Midbrain (tissue), 1 donor: ENCODE measurements at regions not wholly inside any gene's neighbourhood (a gene's known extent, or its start where the extent isn't known, plus 50 kb on each side); places are given as distances from the start of the nearest gene placed in this dataset.
A peak's percentile ranks its signal among the peaks of the same experiment; 100 is the strongest.

Experiments
- DNase-seq: peaks from one replicate; lab custom pipeline; 2025; lab: John Stamatoyannopoulos, UW

DNA sequence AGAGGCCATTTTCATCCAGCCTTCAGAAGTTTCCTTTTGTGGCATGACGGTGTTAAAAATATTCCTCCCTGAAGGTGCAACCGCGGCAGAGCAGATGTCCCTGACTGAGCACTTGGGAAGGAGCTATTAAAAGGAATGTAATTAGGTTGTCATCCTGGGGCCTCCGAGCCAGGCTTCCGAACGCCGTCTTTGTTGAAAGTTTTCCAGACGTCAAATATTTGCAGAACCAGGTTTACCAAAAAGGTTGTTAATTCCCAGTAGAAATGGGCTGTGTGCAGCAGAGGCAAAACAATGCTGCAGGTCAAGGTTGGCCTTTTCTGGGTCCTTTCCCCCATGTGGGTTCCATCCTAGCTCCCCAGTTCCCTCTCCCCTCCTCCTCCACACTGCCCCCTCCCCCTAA, 88.8 kb upstream of the CALM2 start:
- DNase-seq = no peak

DNA sequence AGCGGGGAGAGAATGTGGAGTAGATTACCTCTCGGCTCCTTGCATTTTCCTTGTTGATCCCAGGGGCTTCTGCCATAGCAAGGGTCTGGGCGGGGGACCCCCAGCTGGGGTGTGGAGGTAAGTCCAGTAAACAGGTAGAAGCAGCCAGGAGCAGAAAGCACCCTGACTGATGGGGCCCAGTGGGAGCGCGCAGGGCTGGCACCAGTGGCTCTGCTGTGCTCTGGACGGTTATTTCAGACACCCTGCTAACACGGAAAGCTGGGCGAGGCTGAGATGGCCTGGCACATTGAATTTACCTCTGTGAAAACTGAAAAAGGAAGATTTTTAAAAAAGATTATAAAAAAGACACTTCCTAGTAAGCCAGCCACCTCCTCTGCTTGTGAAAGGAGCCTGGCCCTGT, 88.4 kb upstream of the CALM2 start:
- DNase-seq = no peak

DNA sequence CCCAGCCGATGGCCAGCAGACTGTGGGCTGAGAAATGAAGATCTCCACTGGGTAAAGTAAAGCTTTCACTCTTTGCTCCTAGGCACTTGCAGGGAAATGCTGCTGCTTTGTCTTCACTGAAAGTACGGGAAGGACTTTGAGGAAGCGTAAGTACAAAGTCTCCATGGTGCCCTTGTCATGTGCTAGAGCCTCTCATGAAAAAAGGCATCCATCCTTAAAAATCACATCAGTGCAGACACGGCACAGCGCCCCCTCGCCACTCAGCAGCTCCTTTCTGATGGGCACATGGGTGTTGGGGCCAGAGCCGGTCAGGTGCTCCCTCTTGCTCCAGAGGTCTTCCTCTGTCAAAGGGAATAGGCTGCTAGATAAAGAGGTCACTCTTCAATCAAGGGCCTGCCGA, 87.8 kb upstream of the CALM2 start:
- peak; percentile 58 for DNase-seq

DNA sequence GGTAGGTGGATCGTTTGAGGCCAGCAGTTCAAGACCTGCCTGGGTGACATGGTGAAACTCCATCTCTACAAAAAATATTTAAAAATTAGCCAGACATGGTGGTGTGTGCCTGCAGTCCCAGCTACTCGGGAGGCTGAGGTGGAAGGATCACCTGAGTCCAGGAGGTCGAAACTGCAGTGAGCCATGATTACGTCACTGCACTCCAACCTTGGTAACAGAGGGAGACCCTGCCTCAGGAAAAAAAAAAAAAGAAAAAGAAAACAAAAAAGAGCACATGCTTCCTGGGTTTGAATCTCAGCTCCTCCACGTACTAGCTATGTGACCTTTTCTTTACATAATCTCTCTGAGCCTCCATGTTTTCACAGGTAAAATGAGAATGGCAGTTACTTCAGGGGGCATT, 86.3 kb upstream of the CALM2 start:
- no peak for DNase-seq

DNA sequence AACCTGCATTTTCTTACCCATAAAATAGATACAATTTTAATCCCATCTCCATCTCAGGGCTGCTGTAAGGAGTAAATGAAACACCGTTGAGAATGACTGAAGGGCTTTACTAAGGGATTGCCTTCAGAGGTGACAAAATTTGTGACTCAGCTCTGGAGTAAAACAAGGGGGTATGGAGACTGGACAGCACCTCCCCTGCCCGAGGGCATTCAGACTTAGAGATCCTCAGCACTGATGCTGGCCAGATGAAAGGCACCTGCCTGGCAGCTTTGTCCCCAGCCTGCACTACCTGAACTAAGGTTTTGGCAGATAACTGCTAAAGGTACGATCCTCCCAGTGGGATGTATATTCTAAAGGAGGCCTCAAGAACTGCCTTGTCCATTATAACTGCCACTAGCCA, 84.7 kb upstream of the CALM2 start:
- no peak for DNase-seq

DNA sequence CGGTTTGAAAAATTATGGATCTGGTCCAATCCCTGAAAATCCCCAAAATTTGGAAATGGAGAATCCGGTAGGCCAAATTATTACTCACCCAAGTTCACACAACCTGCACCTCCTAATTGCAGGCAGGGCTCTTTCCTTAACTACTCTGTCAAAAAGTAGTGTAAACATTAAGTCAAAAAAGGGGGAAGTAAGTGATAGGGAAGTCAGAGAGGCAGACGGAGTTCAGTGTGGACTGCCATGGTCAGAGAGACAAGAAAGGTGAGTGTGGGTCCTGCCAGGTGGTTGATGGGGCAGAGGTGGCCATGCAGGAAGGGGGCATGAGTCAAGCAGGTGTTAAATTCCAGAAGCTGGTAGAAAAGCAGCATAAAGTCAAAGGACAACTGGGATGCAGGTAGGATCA, 83.5 kb upstream of the CALM2 start:
- no peak for DNase-seq

DNA sequence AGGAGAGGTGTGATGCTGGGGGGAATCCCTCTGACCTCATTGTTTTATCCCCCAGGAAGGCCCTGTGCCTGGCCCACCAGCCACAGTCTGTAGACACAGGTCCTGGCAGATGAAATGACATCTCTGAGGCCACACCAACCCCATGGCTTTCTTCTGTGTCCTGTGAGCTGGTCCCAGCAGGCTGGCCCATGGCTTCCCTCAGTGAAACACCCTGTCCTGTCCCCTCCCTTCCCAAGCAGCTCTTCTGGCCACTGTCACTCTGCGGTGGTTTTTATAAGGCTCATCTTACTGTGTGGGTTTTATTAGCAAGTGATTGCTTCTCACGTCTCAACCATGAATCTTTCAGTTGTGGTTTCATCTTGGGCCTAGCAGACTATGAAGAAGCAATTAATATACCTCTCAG, 81.6 kb upstream of the CALM2 start:
- no peak for DNase-seq

DNA sequence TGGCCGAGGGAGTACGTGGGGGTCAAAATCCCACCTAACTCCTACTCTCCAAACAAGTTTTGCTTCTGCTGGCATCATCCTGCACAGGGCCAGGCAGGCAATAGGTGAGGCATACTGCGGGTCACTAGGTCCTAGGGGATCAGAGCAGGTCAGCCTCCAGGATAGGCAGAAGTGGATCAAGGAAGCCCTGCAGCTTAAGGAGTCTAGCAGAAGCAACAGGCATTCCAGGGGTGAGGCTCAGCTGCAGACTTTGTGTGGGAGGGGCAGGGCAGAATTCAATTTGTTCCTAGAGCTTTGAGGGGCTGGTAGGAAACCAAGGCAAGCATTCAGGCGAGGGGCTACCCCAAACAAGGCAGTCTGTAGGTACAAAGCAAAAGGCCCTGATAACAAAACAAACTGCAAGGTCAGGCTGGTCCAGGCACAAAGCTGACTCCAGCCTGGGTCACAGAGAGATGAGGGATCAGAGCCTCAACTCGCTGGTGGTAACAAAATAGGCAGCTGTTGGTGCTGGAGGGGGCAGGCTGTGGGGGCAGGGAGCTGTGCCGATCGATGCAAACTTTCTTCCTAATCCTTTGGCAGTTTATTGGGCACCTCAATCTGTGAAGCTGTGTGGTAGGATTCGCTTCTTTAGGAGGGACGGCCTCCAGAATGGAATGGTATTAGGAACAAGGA, 80.2 kb upstream of the CALM2 start:
- DNase-seq = no peak

DNA sequence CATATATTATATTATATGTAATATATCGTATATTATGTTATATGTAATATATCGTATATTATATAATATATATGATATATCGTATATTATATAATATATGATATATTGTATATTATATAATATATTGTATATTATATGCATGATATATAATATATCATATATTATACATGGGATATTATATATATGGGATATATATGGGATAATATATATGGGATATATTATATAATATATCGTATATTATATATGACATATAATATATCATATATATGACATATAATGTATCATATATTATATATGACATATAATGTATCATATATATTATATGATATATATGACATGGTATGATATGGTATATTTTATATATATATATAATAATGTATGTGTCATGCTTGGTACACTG, 79.5 kb upstream of the CALM2 start:
- DNase-seq = no peak

DNA sequence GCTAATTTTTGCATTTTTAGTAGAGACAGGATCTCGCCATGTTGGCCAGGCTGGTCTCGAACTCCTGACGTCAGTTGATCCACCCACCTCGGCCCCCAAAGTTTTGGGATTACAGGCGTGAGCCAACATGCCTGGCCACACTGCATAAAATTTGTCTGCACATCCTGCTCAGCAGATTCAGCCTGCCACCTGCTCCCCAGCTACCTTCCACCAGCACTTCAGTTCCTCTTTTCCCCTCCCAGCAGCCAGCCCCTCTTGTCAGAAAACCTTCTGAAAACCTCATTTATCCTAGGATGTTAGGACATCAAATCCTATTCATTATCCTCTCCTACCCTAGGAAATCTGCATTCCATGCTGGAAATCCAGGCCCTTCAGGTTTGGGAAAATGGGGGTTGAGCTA, 78.2 kb upstream of the CALM2 start:
- no peak for DNase-seq

DNA sequence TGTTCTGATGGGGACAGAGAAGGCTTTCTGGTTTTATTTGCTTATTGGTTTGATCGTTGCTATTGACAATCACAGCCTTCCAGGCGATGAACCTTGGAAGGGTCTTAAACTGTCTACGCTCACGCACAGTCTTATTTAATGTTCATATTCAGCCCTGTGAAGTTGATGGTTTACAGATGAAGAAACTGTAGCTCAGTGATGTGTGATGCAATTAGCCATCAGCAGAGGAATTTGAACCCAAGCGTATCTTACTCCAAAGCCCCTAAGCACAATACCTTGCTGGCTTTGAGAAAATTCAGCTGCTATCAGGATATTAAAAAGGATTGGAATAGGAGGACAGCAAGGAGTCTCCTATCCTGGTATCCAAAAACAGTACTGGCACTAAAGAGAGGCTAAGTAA, 77.1 kb upstream of the CALM2 start:
- no peak for DNase-seq

DNA sequence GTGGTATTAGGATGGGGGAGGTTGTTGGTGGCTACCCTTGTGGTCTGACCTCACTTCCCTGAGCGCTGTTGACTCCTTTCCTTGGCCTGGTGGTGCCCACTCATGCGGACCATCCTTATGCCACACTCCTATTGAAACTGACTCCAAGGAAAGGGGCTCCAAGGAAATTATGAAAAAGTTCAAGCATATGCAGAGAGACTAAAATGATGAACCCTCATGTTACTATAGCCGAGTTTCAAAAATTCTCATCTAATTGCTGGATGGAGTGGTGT, 75.0 kb upstream of the CALM2 start:
- no peak for DNase-seq

DNA sequence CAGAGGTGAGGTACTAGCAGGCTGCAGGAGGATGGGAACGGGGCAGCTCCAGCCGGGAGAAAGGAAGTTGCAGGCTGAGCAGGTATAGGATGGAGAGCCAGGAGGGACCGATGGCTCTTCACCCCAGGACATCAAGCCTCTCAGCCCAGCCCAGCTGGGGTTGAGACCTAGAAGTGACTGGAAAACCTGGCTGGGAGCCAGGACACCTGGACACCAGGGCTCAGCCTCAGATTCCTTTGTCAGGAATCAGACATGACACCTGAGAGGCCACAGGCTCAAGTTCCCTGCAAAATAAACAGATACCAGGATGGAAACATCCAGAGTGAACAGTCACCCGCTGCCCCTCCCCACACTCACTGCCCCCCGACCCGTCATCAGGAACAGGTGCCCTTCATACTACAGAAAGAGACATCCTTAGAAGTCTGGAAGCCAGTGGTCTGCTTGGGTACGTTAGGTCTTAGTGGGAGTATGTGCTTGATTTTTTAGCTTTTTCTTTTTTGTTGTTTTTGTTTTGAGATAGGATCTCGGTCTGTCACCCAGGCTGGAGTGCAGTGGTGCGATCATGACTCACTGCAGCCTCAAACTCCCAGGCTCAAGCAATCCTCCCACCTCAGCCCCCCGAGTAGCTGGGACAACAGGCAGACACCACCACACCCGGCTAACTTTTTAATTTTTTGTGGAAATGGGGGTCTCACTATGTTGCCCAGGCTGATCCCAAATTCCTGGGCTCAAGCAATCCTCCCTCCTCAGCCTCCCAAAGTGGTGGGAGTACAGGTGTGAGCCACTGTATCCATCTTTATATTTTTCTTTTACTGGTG, 74.5 kb upstream of the CALM2 start:
- no peak for DNase-seq

DNA sequence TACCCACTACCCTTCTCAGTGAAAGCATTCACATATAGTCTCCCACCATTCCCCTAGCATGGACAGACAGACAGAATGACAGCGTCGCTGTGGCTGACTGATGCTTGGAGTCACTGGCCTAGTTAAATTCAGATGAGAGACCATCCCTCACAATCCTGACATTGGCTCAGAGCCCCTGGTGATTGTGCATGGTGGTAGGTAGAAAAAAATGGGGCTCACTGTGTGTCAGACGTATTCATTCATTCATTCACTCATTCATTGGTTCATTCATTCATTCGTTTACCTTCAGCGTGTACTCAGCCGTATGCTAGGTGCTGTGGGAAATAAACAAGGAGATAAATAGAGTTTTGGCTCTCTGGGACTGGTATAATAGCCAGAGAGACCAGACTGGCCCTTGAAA, 73.6 kb upstream of the CALM2 start:
- DNase-seq = no peak

DNA sequence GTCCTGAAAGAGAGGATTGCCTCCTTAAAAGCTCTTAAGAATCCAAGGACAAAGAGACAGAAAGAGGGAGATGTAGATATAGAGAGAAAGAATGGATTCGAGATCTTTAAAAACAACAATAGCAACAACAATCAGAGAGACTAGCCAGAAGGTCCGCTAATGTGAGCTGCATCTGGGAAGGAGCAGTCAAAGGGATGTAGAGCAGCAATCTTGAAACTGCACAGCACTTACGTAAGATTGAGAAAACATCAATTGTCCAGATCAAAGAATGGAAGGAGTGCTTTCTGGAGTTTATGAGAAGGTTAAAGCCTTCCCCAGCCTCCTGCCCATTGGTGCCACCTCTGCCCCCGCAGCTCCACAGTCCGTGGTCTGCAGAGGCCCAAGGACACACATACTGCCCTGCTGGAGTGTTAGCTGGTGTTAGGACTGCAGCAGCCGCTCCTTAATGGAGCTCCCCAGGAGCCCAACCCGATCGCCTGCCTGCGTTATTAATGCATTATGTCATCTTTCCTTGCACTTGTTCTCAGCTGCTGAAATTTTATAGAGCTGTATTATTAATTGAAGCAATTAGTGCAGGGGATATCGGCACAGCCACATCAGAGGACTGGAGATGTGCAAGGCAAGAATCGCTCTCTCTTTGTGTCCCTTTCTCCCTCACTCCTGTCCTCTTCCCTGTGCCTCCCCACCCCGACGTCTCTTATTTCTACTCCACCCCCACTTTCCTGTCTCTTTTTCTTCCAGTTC, 73.0 kb upstream of the CALM2 start:
- no peak for DNase-seq

DNA sequence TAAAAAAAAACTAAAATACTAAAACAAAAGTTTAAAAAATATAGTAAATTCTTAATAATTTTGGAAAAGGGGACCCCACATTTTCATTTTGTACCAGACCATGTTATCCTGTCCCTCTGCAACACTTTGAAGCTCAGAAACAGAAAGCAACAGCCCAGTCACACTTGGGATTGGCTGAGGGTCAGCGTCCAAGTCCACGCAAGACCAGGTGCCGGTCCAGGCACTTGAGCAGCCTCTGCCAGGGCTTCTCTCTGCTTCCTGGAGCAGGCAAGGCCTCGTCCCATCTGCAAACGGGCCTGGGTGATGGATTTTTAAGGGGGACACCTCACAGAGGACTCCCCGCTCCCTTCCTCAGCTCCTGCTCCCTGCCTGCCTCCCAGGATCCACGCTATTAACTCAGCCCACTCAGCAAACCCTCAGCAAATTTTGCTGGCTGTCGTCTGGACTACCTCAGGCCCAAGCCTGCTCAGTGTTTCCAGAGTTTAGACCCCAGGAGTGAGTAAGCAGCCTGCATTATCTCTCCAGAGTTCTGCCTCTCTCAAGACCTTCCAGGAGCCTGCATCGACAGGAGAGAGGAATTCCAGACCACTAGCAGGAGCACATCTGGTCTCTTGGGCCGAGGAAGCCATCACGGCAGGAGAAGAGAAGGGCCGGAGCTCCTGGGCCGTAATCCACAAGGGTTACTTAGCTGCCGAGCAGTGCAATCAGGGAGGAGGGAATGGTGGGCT, 67.4 kb upstream of the CALM2 start:
- DNase-seq = no peak

DNA sequence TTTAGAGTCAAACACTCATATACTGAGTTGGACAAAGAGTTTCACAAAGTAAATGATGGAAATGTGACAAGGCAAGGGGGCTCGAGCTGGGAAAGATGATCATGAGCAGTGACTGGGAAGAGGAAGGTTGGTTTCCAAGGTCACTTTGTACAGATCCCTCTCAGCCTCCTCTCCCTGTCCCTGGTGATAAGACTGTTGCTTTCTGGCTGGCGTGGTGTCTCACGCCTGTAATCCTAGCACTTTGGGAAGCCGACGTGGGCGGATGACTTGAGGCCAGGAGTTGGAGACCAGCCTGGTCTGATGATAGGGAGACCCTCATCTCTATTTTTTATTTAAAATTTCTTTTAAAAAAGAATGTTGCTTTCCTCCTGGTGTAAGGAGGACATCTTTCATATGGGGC, 65.4 kb upstream of the CALM2 start:
- no peak for DNase-seq

DNA sequence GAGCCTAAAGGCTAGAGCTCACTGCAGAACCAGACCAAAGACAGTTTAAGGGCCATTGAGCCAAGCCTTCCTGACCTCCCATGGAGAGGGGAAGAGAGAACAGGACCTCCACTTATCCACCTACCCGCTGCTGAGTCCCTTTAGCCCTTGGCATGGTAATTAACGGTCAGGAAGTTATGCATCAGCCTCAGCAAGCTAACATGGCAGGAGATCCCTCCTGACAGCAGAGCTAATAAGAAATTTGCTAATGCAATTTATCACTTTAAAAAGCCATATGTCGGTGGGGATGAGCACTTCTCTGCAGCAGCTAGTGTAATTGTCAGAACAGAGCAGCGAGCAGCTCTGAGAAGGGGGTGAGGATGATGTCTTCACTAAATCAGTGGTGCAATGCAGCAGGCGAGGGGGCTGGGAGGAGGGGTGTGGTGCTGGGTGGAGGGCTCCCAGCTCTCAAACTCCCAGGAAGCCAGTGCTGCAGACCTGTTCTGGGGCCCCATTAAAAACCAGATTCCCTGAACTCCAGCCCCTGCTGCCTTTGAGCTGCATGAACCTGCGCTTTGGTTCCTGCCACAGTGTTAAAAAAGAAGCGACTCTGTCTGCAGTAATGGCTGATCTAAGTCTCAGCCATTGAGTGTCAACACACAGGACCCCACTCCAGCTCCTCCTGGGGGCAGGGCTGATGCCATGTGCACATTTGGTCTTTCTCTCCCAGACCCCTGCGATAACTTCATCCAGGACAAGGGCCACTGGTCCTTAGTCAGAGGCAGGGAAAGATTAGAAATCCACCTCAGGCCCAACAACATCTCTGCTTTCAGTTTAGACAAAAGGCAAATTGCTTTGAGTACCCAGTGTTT, 63.0 kb upstream of the CALM2 start:
- no peak for DNase-seq

DNA sequence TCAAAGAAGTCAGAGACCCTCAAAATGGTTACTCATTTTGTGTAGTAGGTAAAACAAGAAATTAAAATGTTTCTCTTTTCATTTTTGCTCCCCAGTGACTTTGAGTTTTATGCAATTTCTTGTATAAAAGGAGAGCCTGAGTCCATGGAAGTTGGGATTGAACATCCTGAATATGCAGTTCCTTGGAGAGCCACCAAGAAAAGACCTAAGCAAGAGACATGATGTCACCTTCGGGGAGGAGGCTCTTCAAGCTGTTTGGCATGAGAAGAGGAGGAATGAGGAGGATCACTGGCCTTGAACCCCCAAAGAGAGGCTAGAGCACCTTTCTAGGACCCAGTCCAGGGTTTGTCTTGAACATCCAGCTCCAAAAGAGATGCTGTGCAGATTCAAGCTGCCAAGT, 62.3 kb upstream of the CALM2 start:
- DNase-seq = no peak

DNA sequence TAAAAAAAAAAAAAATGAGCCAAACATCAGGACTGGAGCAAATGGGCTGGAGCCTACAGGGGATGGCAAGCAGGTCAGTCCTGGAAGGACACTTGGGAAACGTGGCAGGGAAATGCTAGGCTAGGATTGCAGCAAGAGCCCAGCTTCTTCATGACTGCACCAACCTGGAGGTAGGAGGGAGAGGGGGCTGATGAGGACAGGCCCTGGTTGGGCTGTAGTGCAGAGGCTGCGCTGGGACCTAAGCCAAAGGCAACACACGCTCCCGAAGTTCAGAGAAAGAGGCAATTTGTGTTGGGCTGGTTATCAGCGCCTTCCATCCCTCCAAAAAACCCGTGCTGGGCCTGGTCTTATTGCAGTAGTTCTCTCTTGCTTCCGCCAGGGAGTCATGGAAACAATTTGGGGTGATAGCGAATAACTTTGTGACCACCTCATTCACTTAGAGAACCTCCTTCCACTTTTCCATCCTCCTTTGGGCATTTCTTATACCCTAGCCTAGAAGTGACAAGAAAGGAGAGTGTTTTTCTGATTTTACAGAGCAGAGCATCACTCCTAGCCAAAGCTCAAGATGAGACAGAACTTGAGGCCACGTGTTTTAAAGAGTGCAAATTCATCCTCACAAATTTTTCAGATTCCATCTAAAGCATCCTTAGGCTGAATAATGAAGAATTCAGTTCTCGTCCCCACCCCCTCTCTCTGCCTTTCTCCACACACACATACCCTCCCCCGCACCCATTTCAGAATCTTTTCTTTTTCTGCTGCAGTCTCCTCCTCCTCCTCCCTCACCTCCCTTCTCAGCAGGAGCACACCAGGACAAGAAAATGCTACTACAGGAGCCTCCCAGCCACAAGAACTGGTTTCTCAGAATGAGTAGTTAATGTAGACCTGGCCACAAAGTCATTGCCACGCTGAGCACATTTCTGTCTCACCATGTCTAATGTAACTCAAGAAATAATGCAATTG, 61.3 kb upstream of the CALM2 start:
- DNase-seq = no peak
